T-cell (primary cell): ENCODE measurements at regions not wholly inside any gene's neighbourhood (a gene's known extent, or its start where the extent isn't known, plus 50 kb on each side); places are given as distances from the start of the nearest gene placed in this dataset.
A peak's percentile ranks its signal among the peaks of the same experiment; 100 is the strongest.

Experiments
- ATAC-seq, 4 experiments: fragments of 200-7000 bp in 3 of 4; fragments of 150-1000 bp in 1 of 4; cut with Tn5 transposase; replicated peaks in 1 of 4; 1 replicate in 3 of 4; 2 replicates in 1 of 4; pipeline ENCODE4 v1.10.0; 2021; ENCODE audit warnings: moderate library complexity in 3 of 4, mild to moderate bottlenecking in 2 of 4, moderate number of reproducible peaks in 1 of 4
- CTCF ChIA-PET, 2 donors: fragments of 300-600 bp; sonication (Branson Sonifier 250); formaldehyde crosslinking; loops; one replicate each; lab custom pipeline; 2022; ENCODE audit warnings: antibody characterized with exemption in 2 of 2; lab: Charles Lee
- POLR2A ChIA-PET, 2 donors: fragments of 300-600 bp; sonication (Branson Sonifier 250); formaldehyde crosslinking; loops; one replicate each; lab custom pipeline; 2022; ENCODE audit warnings: antibody characterized with exemption in 2 of 2; lab: Charles Lee
- DNase-seq, 35 experiments: peaks; one replicate each; pipeline versions ENCODE4 v3.0.0 to v3.0.0-alpha.2; 2013 to 2023
- H3K27ac ChIP-seq: one replicate; pipeline ENCODE4 v1.5.1; 2013; ENCODE audit warnings: low read length
- H3K27me3 ChIP-seq, 2 experiments: replicated peaks in 1 of 2; 1 replicate in 1 of 2; 2 replicates in 1 of 2; pipeline versions ENCODE4 v1.6.1 to v1.7.0; 2013; ENCODE audit warnings: low read length in 1 of 2, mixed read lengths in 1 of 2; ENCODE audit not compliant: control insufficient read depth in 2 of 2, insufficient read depth in 2 of 2; ENCODE audit errors: extremely low read depth in 1 of 2
- H3K36me3 ChIP-seq, 2 donors: 1 replicate in 1 of 2; 2 replicates in 1 of 2; pipeline versions ENCODE4 v1.6.1 to v1.7.0; 2013; ENCODE audit warnings: low read length in 1 of 2; ENCODE audit not compliant: control insufficient read depth in 2 of 2, insufficient read depth in 1 of 2; ENCODE audit errors: extremely low read depth in 1 of 2
- H3K4me1 ChIP-seq, 2 experiments: 1 replicate in 1 of 2; 2 replicates in 1 of 2; pipeline versions ENCODE4 v1.6.1 to v1.7.0; 2013; ENCODE audit warnings: low read length in 2 of 2, mixed read lengths in 1 of 2; ENCODE audit not compliant: insufficient read depth in 2 of 2, control insufficient read depth in 1 of 2; ENCODE audit errors: extremely low read depth in 1 of 2
- H3K4me3 ChIP-seq, 2 donors: 1 replicate in 1 of 2; 2 replicates in 1 of 2; pipeline versions ENCODE4 v1.5.1 to v1.7.0; 2013; ENCODE audit warnings: mild to moderate bottlenecking in 2 of 2, low read length in 1 of 2, moderate library complexity in 1 of 2; ENCODE audit not compliant: control insufficient read depth in 1 of 2; ENCODE audit errors: extremely low read depth in 1 of 2
- H3K9me3 ChIP-seq: 2 replicates; pipeline ENCODE4 v1.7.0; 2013
- H3K27ac Mint-ChIP-seq, 2 donors: one replicate each; pipeline ENCODE4 v1.8.0; 2020 to 2021; ENCODE audit warnings: mild to moderate bottlenecking in 2 of 2, mixed read lengths in 2 of 2
- H3K27me3 Mint-ChIP-seq, 2 donors: one replicate each; pipeline ENCODE4 v1.8.0; 2021 to 2022; ENCODE audit warnings: mixed read lengths in 2 of 2
- H3K36me3 Mint-ChIP-seq: one replicate; pipeline ENCODE4 v1.8.0; 2021; ENCODE audit warnings: mixed read lengths
- H3K4me1 Mint-ChIP-seq, 3 donors: one replicate each; pipeline ENCODE4 v1.8.0; 2020 to 2022; ENCODE audit warnings: mixed read lengths in 3 of 3, mild to moderate bottlenecking in 1 of 3
- H3K4me3 Mint-ChIP-seq, 3 donors: one replicate each; pipeline ENCODE4 v1.8.0; 2020 to 2022; ENCODE audit warnings: mild to moderate bottlenecking in 3 of 3, mixed read lengths in 3 of 3, moderate library complexity in 3 of 3
- H3K9me3 Mint-ChIP-seq, 3 donors: one replicate each; pipeline ENCODE4 v1.8.0; 2020 to 2022; ENCODE audit warnings: mixed read lengths in 3 of 3
- WGBS: methylation state at CpG from one replicate; pipeline ENCODE4 v1.1.5; 2013; ENCODE audit warnings: missing lambda C conversion rate; ENCODE audit not compliant: insufficient coverage; 5-methylcytosine and 5-hydroxymethylcytosine counted together

DNA sequence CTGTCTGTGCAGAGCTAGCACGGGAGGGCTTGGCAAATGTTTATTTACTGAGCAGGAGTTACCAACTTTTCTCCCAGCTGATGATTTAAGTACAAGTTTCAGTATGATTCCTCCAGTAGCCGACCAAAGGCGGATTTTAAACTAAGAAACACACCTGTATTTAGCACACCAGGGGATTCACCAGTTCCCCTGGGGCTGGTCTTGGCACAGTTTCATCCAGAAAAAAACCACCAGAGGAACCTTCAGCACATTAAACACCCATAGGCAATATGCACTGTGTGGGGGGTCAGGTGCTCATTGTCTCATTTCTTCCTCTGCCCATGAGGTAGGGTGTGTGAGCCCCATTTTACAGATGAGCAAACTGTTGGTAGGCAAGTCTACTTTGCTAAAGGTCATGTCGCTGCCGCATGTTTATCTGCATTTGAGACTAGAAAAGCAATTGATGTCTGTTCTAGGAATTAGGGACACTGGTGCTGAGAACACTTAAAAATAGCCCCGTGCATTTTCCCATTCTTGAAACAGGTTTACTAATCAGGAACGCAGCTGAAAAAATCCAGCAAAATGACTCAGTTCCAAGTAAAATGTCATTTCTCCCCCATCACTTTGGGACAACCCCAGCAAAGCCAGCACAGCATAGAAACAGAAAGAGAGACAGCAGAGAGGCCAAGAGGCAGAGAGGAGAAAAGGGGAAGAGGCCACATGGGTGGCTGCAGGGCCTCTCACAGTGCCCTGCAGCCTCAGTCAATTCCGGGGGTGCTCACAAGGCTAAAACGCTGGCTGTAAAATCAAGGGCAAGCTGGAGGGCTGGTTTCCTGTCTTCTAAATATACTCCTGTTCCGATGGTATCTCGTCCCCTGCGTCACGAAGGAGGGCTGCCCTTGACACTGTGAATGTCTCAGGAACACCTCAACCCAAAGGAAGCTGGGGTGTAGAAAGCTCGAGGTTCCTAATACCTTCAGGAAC, 166.8 kb upstream of the ID2 start:
- H3K27me3 Mint-ChIP-seq, result no peaks in the 10 kb centered on the region
- WGBS, result 27% methylated on average over 3 of the region's 14 CpGs
- H3K36me3 Mint-ChIP-seq, result peaks cover 9% of the 10 kb centered on the region
- Histone ChIP-seq H3K9me3 (no peaks in the 10 kb centered on the region), H3K36me3 (no peaks in the 10 kb centered on the region), H3K27ac (peak overlapping the region; percentile 90), H3K4me3 (peak overlapping the region; percentile 18 to 29), H3K27me3 (no peaks in the 10 kb centered on the region), H3K4me1 (peaks cover 6 to 86% of the 10 kb centered on the region in 2 experiments)
- ChIA-PET POLR2A (interaction anchor here in 1 of 2 donors (0.5 to 0.8 kb wide), 5 partner anchors 29 to 1108 kb away, joined by 3 to 7 read pairs (median 4); no protein-coding TSS in a partner anchor), CTCF (interaction anchor here (0.7 to 1.1 kb wide), 3 partner anchors 14 to 37 kb away, joined by 3 read pairs; no protein-coding TSS in a partner anchor)
- H3K4me3 Mint-ChIP-seq, result peak overlapping the region in 2 of 3 donors; percentile 34 to 74
- DNase-seq, result peak; percentile 13 to 81 (median 54)
- H3K27ac Mint-ChIP-seq, result peak overlapping the region; percentile 61 to 67
- peak; percentile 75 to 94 (median 84) for ATAC-seq
- peaks cover 28 to 67% (median 34%) of the 10 kb centered on the region in 3 donors for H3K4me1 Mint-ChIP-seq
- peaks cover 0 to 5% (median 4%) of the 10 kb centered on the region in 3 donors for H3K9me3 Mint-ChIP-seq

DNA sequence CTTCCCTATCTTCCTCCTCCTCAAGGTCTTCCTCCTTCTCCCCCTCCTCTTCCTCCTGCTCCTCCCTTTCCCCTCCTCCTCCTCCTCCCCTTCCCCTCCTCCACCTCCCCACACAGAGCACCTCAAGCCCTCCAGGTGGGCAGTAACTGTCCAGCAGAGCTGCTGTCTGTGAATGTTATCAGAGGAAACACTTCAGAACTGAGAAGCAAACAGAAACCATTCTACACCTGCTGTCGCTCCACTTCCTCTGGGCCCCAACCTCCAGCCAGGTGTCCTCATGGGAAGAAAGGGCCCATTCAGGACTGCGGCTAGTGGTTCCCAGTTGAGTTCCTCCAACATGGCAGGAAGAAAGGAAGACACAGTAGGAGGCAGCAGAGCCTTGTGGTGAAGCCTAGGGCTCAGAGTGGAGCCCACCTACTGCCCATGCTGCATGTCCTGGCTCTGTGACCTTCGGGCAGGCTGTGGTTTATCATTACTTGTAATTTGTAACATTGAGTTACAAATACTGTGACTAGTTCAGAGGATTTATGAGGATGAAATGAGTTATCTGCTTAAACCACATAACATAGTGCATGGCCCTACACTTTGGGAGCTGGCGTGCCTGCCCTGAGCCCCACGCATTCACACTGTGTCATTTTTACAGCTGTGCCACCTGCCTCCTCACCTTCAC, 165.9 kb upstream of the ID2 start:
- Mint-ChIP-seq H3K4me3 (peak overlapping the region in 1 of 3 donors; percentile 74), H3K36me3 (peaks cover 9% of the 10 kb centered on the region), H3K27ac (peak overlapping the region; percentile 66 to 76), H3K4me1 (peaks cover 32 to 76% (median 34%) of the 10 kb centered on the region in 3 donors), H3K27me3 (no peaks in the 10 kb centered on the region), H3K9me3 (peaks cover 0 to 4% (median 4%) of the 10 kb centered on the region in 3 donors)
- H3K27ac ChIP-seq, result peak overlapping the region; percentile 90
- no peaks in the 10 kb centered on the region for H3K36me3 ChIP-seq
- ATAC-seq (peak in 1 of 4 experiments; percentile 41), DNase-seq (peak in 1 of 35 experiments; percentile 38)
- peaks cover 6 to 89% of the 10 kb centered on the region in 2 experiments for H3K4me1 ChIP-seq
- ChIA-PET POLR2A (interaction anchor here in 1 of 2 donors (0.6 kb wide), 2 partner anchors 169 to 1108 kb away, joined by 3 to 7 read pairs; no protein-coding TSS in a partner anchor), CTCF (interaction anchor here (0.7 to 1.1 kb wide), 3 partner anchors 13 to 38 kb away, joined by 3 read pairs; no protein-coding TSS in a partner anchor)
- H3K27me3 ChIP-seq, result no peaks in the 10 kb centered on the region
- H3K9me3 ChIP-seq, result no peaks in the 10 kb centered on the region
- H3K4me3 ChIP-seq, result no peak overlapping the region
- 44% methylated on average over 4 of the region's 5 CpGs for WGBS

GRCh38 chr2:8517850-8518498, 163.9 kb upstream of the ID2 start:
- DNase-seq (no peak), ATAC-seq (no peak)
- Mint-ChIP-seq H3K4me3 (no peak overlapping the region), H3K4me1 (peaks cover 42 to 81% (median 44%) of the 10 kb centered on the region in 3 donors), H3K27ac (no peak overlapping the region), H3K27me3 (no peaks in the 10 kb centered on the region), H3K9me3 (peaks cover 0 to 4% (median 4%) of the 10 kb centered on the region in 3 donors), H3K36me3 (peaks cover 9% of the 10 kb centered on the region)
- H3K27ac ChIP-seq, result peak overlapping the region; percentile 48
- no peak overlapping the region for H3K4me3 ChIP-seq
- H3K36me3 ChIP-seq, result no peaks in the 10 kb centered on the region
- 98% methylated on average over 7 of the region's 16 CpGs for WGBS
- ChIA-PET CTCF (no interaction called here), POLR2A (interaction anchor here in 1 of 2 donors (0.5 to 0.6 kb wide), 2 partner anchors 26 to 1108 kb away, joined by 3 to 4 read pairs; no protein-coding TSS in a partner anchor)
- H3K27me3 ChIP-seq, result no peaks in the 10 kb centered on the region
- H3K9me3 ChIP-seq, result no peaks in the 10 kb centered on the region
- peaks cover 8 to 90% of the 10 kb centered on the region in 2 experiments for H3K4me1 ChIP-seq

- POLR2A ChIA-PET, result interaction anchor here in 1 of 2 donors (0.6 kb wide), 2 partner anchors 27 to 1314 kb away, joined by 3 to 4 read pairs; no protein-coding TSS in a partner anchor
- peak in 3 of 35 experiments; percentile 20 to 53 (median 30) for DNase-seq
- no peak overlapping the region for H3K4me3 Mint-ChIP-seq
These were observed 162.7 kb upstream of the ID2 start for GRCh38 chr2:8518979-8519668.

DNA sequence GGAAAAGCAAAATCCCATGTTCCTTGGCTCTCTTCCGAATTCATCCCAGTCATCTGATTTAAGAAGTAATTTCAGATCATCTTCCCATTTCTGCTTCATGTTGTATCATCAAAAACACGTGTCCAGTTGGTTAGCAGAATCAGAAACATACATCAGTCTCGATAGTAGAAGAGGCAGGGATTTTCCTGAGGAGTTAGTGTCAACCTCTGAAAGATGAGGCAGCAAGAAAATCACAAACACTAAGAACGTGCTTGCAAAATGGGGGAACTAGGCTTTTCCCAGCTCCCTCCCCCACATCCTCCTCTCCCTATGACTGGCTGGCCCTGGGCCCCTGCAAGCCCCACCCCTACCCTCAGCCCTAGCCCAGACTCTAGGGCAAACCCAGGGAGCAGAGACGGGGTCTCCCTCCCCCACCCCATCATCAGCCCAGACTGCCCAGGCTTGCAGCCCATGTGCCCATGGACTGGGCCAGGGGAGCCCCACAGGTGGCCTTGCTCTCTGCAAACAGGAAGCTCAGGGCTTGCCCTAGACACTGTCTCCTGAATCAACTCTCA, 161.0 kb upstream of the ID2 start:
- whole genome bisulfite sequencing, result 70% methylated on average over 2 of the region's 5 CpGs
- peaks cover 35 to 70% (median 37%) of the 10 kb centered on the region in 3 donors for H3K4me1 Mint-ChIP-seq
- no peaks in the 10 kb centered on the region for H3K27me3 Mint-ChIP-seq
- Histone ChIP-seq H3K4me1 (peaks cover 2 to 82% of the 10 kb centered on the region in 2 experiments), H3K36me3 (no peaks in the 10 kb centered on the region), H3K27ac (peak overlapping the region; percentile 48), H3K9me3 (no peaks in the 10 kb centered on the region), H3K27me3 (no peaks in the 10 kb centered on the region), H3K4me3 (no peak overlapping the region)
- DNase-seq (no peak), ATAC-seq (peak in 1 of 4 experiments; percentile 58)
- no peaks in the 10 kb centered on the region for H3K36me3 Mint-ChIP-seq
- H3K4me3 Mint-ChIP-seq, result no peak overlapping the region
- ChIA-PET CTCF (no interaction called here), POLR2A (no interaction called here)
- H3K27ac Mint-ChIP-seq, result peak overlapping the region in 1 of 2 donors; percentile 1
- no peaks in the 10 kb centered on the region for H3K9me3 Mint-ChIP-seq

More at GRCh38 chr2:8518979-8519668, 162.7 kb upstream of the ID2 start:
- CTCF ChIA-PET, result no interaction called here
- Histone ChIP-seq H3K4me3 (no peak overlapping the region), H3K27me3 (no peaks in the 10 kb centered on the region), H3K27ac (peak overlapping the region; percentile 48), H3K4me1 (peaks cover 9 to 92% of the 10 kb centered on the region in 2 experiments), H3K36me3 (no peaks in the 10 kb centered on the region), H3K9me3 (no peaks in the 10 kb centered on the region)
- H3K27me3 Mint-ChIP-seq, result no peaks in the 10 kb centered on the region
- WGBS, result 62% methylated on average over 5 of the region's 8 CpGs
- peaks cover 49 to 81% (median 52%) of the 10 kb centered on the region in 3 donors for H3K4me1 Mint-ChIP-seq
- H3K27ac Mint-ChIP-seq, result peak overlapping the region in 1 of 2 donors; percentile 30
- no peak for ATAC-seq
- peaks cover 3% of the 10 kb centered on the region for H3K36me3 Mint-ChIP-seq
- H3K9me3 Mint-ChIP-seq, result no peaks in the 10 kb centered on the region
